Breast epithelium (tissue), 3 donors: ENCODE measurements at regions not wholly inside any gene's neighbourhood (a gene's known extent, or its start where the extent isn't known, plus 50 kb on each side); places are given as distances from the start of the nearest gene placed in this dataset.

ENCODE experiments used
- POLR2A ChIP-seq: fragments of 450-650 bp; IDR thresholded peaks from one replicate; pipeline ENCODE4 v1.6.1; 2016; ENCODE audit warnings: antibody characterized with exemption, mild to moderate bottlenecking, moderate library complexity
- POLR2AphosphoS5 ChIP-seq, 3 donors: sonication (generic); formaldehyde crosslinking; IDR thresholded peaks; one replicate each; pipeline ENCODE4 v1.6.1; 2017; ENCODE audit warnings: antibody characterized with exemption in 3 of 3

- TF ChIP-seq POLR2AphosphoS5 (IDR thresholded peaks at IDR 0.05) (no peak), POLR2A (no peak)
Observed at GRCh38 chr9:12462861-12463260, 230.3 kb upstream of the TYRP1 start.
